OCI-LY3 (cell line): ENCODE measurements at regions not wholly inside any gene's neighbourhood (a gene's known extent, or its start where the extent isn't known, plus 50 kb on each side); places are given as distances from the start of the nearest gene placed in this dataset.

Experiments used
- CTCF ChIP-seq: fragments of 200-600, 300-600 bp; sonication (generic); IDR thresholded peaks from 2 replicates; pipeline ENCODE4 v1.5.1; 2014; ENCODE audit warnings: antibody characterized with exemption, low read length, low read depth
- EZH2phosphoT487 ChIP-seq: fragments of 200-600 bp; shearing (Covaris generic); IDR thresholded peaks from 2 replicates; pipeline ENCODE4 v1.6.1; 2018; ENCODE audit warnings: antibody characterized with exemption, mixed run types, low read depth

- TF ChIP-seq CTCF, result no peak
- no peak for TF ChIP-seq EZH2phosphoT487
These were observed 609.8 kb downstream of the TLR4 start for GRCh38 chr9:118313965-118314364.
